ENCODE measurements at regions not wholly inside any gene's neighbourhood (a gene's known extent, or its start where the extent isn't known, plus 50 kb on each side); places are given as distances from the start of the nearest gene placed in this dataset.

DNA sequence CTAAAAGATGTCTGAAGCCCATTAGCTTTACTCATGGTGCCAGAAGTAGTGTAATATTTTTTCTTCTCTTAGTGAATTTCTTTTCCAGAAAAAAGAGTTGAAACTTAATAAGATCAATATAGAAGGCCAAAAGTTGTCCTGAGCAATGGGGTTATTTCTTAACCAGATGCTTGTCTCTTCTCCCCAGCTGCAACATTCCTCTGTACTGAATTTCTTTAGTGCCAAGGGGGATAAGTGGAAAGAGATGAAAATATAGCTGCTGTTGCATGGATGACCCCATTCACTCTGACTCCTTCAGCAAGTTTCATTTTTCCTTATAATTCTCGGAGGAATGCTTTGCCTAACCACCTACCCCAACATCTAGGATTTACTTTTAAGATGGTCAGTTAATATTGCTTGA, 675.0 kb downstream of the USP25 start:
- CTCF ChIA-PET = no interaction called here
- Mint-ChIP-seq H3K27me3 (ENCODE audit: unreplicated experiment) (no peaks in the 10 kb centered on the region), H3K4me1 (ENCODE audit: low read depth, unreplicated experiment) (no peaks in the 10 kb centered on the region), H3K36me3 (ENCODE audit: insufficient read depth, unreplicated experiment) (no peaks in the 10 kb centered on the region), H3K4me3 (ENCODE audit: low read depth, unreplicated experiment) (no peak overlapping the region), H3K27ac (ENCODE audit: unreplicated experiment) (no peak overlapping the region), H3K9me3 (ENCODE audit: low read depth, unreplicated experiment) (no peaks in the 10 kb centered on the region)
- no peak for DNase-seq
- BruUV-seq (replicated peaks) = no TSS peak
- intact Hi-C loops (cut with micrococcal nuclease; ENCODE audit: unreplicated experiment) = no loop called here
- TF ChIP-seq, protein P1, sequence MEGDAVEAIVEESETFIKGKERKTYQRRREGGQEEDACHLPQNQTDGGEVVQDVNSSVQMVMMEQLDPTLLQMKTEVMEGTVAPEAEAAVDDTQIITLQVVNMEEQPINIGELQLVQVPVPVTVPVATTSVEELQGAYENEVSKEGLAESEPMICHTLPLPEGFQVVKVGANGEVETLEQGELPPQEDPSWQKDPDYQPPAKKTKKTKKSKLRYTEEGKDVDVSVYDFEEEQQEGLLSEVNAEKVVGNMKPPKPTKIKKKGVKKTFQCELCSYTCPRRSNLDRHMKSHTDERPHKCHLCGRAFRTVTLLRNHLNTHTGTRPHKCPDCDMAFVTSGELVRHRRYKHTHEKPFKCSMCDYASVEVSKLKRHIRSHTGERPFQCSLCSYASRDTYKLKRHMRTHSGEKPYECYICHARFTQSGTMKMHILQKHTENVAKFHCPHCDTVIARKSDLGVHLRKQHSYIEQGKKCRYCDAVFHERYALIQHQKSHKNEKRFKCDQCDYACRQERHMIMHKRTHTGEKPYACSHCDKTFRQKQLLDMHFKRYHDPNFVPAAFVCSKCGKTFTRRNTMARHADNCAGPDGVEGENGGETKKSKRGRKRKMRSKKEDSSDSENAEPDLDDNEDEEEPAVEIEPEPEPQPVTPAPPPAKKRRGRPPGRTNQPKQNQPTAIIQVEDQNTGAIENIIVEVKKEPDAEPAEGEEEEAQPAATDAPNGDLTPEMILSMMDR (IDR thresholded peaks at IDR 0.05; ENCODE audit: unreplicated experiment) = no peak

DNA sequence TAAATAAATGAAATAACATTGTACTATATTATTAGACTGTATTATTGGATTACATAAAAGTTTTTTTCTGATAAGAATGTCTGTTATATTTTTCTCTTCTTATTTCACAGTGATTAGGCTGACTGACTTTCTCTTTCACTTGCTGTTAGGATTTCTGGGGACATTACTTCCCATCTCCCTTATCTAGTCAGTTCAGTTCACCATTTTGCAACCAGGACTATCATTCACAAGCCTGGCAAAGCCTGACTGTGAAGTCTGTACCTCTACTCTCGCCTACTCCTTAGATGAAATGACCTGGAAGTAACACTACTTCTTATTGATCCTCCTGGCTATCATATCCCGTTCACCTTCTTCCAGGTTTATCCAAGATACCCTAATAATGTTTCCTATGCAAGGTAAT, 676.6 kb downstream of the USP25 start:
- Mint-ChIP-seq H3K27ac (ENCODE audit: unreplicated experiment) (no peak overlapping the region), H3K4me3 (ENCODE audit: low read depth, unreplicated experiment) (no peak overlapping the region), H3K36me3 (ENCODE audit: insufficient read depth, unreplicated experiment) (no peaks in the 10 kb centered on the region), H3K27me3 (ENCODE audit: unreplicated experiment) (no peaks in the 10 kb centered on the region), H3K4me1 (ENCODE audit: low read depth, unreplicated experiment) (no peaks in the 10 kb centered on the region), H3K9me3 (ENCODE audit: low read depth, unreplicated experiment) (no peaks in the 10 kb centered on the region)
- no TSS peak for BruUV-seq (replicated peaks)
- DNase-seq = no peak
- TF ChIP-seq, protein P1 (IDR thresholded peaks at IDR 0.05; ENCODE audit: unreplicated experiment) = no peak
- CTCF ChIA-PET = no interaction called here
- intact Hi-C loops (cut with micrococcal nuclease; ENCODE audit: unreplicated experiment) = no loop called here

DNA sequence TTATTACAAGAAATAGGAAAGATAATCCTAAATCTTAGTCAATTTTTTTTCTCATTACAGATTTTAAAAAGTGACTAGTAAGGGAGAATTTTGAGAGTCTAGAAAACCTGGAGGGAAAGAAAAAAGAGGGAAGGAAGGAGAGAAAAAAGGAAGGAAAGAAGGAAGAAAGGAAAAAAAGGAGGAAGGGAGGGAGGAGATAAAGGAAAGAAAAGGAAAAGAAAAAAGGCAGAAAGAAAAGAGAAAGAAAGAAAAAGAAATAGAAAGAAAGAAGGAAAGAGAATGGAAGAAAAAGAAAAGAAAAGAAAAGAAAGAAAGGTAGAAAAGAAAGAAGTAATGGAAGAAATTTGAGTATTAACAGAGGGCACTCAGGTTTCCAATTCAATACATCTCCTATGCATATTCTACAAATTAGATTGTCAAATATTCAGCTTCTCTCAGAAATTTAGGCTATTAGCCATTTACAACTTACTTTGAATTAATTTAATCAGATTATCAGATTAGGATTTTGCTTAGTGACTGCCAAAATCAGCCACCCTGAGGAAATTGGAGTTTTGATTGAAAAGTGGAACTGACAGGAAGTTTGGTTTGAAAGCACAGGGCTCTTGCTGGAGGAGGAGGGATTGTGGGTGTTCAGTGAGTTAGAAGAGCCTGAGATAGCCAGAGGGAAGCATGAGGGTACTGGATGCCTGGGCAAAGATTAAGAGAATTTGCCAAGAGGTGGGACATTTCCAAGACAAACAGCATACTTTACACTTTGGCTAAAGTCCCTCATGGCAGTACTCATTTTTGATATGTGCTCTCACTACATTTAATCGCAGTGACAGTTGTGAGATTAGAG, 677.8 kb downstream of the USP25 start:
- Mint-ChIP-seq H3K9me3 (ENCODE audit: low read depth, unreplicated experiment) (no peaks in the 10 kb centered on the region), H3K27me3 (ENCODE audit: unreplicated experiment) (no peaks in the 10 kb centered on the region), H3K4me1 (ENCODE audit: low read depth, unreplicated experiment) (no peaks in the 10 kb centered on the region), H3K36me3 (ENCODE audit: insufficient read depth, unreplicated experiment) (no peaks in the 10 kb centered on the region), H3K4me3 (ENCODE audit: low read depth, unreplicated experiment) (no peak overlapping the region), H3K27ac (ENCODE audit: unreplicated experiment) (no peak overlapping the region)
- DNase-seq = no peak
- CTCF ChIA-PET = no interaction called here
- intact Hi-C loops (cut with micrococcal nuclease; ENCODE audit: unreplicated experiment) = no loop called here
- no TSS peak for BruUV-seq (replicated peaks)
- TF ChIP-seq, protein P1 (IDR thresholded peaks at IDR 0.05; ENCODE audit: unreplicated experiment) = no peak

DNA sequence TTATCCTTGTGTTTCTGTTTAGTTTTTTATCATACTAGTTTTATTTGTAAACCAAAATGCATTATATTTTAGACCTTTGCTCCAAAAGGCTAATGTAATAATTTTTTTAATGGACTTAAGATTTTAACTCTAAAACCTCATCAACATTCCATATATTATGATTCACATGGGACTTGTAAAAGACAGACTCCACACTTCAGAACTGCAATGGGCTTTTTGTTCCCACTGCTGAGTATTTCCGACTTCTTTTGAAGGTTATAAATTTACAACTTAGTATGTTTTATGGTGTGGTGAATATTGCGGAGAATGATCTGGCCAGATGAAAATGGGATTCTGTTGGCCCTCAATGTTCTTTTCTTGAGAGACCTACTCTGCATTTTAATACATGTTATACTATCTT, 678.5 kb downstream of the USP25 start:
- intact Hi-C loops (cut with micrococcal nuclease; ENCODE audit: unreplicated experiment) = no loop called here
- Mint-ChIP-seq H3K27ac (ENCODE audit: unreplicated experiment) (no peak overlapping the region), H3K9me3 (ENCODE audit: low read depth, unreplicated experiment) (no peaks in the 10 kb centered on the region), H3K36me3 (ENCODE audit: insufficient read depth, unreplicated experiment) (no peaks in the 10 kb centered on the region), H3K27me3 (ENCODE audit: unreplicated experiment) (no peaks in the 10 kb centered on the region), H3K4me3 (ENCODE audit: low read depth, unreplicated experiment) (no peak overlapping the region), H3K4me1 (ENCODE audit: low read depth, unreplicated experiment) (no peaks in the 10 kb centered on the region)
- DNase-seq = no peak
- TF ChIP-seq, protein P1 (IDR thresholded peaks at IDR 0.05; ENCODE audit: unreplicated experiment) = no peak
- no TSS peak for BruUV-seq (replicated peaks)
- CTCF ChIA-PET = no interaction called here
